ENCODE measurements at regions not wholly inside any gene's neighbourhood (a gene's known extent, or its start where the extent isn't known, plus 50 kb on each side); places are given as distances from the start of the nearest gene placed in this dataset.

DNA sequence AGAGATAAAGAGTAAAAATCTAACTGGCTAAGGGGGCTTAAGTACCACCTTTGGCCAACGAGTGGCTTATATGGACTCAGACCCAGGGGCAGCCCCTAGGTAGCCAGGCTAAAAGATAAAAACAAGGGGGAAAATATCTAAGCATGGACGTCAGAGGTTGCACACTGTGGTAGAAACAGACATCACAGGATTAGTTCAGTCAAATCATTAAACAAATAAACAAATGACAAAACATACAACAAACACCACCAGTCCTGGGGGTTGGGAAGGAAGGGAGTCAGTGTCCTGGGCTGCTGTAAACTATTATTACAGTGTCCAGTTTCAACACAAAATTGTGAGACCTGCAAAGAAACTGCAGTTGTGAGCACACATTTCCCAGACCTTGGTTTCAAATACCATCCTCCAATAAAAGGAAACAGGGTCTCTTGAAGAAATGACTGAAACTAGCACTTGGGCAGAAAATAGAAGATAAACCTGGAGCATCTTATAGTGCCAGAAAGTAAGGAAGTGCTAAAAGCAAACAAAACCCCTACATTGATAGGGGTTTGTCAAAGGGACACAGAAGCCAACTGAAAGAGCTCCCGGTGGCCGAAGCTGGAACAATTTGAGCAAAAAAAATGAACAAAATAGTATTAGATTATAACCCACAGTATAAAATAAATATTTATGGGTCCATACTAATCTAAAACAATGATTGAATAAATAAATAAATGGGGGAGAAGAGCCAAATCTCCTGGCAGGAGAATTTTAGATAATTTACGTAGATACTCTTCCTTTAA, 154.8 kb upstream of the KLF7 start:
- Histone ChIP-seq H3K27me3 (ENCODE audit: insufficient read depth, low read depth, low read length) (no peaks in the 10 kb centered on the region), H3K4me2 (ENCODE audit: low read length) (no peak overlapping the region), H3K27ac (ENCODE audit: low read length) (no peak overlapping the region), H3K79me2 (replicated peaks; ENCODE audit: insufficient read depth, low read length) (no peaks in the 10 kb centered on the region), H4K20me1 (ENCODE audit: insufficient read depth) (no peaks in the 10 kb centered on the region), H3K9ac (ENCODE audit: low read length) (no peak overlapping the region), H3K9me3 (ENCODE audit: low read length) (no peaks in the 10 kb centered on the region), H3K36me3 (ENCODE audit: insufficient read depth, low read length) (no peaks in the 10 kb centered on the region), H3K9me2 (ENCODE audit: insufficient read depth, low read length) (no peaks in the 10 kb centered on the region), H2AFZ (ENCODE audit: low read depth, low read length) (no peak overlapping the region), H3F3A (ENCODE audit: insufficient read depth, low read length, poor library complexity, severe bottlenecking) (no peaks in the 10 kb centered on the region), H3K4me3 (ENCODE audit: low read length) (no peak overlapping the region)
- TF ChIP-seq POLR2AphosphoS5 (IDR thresholded peaks at IDR 0.05) (no peak), EZH2 (IDR thresholded peaks at IDR 0.05; ENCODE audit: borderline replicate concordance, insufficient read depth, low read length, poor library complexity, severe bottlenecking) (no peak), MXI1 (conservative IDR thresholded peaks at IDR 0.05; ENCODE audit: poor library complexity, severe bottlenecking) (no peak), SMC3 (conservative IDR thresholded peaks at IDR 0.05; ENCODE audit: poor library complexity) (no peak), RAD21 (conservative IDR thresholded peaks at IDR 0.05) (no peak), TAF1 (IDR thresholded peaks at IDR 0.05; ENCODE audit: low read depth) (no peak), EP300 (conservative IDR thresholded peaks at IDR 0.05; ENCODE audit: poor library complexity, severe bottlenecking) (no peak)
- TF ChIP-seq, protein P1, sequence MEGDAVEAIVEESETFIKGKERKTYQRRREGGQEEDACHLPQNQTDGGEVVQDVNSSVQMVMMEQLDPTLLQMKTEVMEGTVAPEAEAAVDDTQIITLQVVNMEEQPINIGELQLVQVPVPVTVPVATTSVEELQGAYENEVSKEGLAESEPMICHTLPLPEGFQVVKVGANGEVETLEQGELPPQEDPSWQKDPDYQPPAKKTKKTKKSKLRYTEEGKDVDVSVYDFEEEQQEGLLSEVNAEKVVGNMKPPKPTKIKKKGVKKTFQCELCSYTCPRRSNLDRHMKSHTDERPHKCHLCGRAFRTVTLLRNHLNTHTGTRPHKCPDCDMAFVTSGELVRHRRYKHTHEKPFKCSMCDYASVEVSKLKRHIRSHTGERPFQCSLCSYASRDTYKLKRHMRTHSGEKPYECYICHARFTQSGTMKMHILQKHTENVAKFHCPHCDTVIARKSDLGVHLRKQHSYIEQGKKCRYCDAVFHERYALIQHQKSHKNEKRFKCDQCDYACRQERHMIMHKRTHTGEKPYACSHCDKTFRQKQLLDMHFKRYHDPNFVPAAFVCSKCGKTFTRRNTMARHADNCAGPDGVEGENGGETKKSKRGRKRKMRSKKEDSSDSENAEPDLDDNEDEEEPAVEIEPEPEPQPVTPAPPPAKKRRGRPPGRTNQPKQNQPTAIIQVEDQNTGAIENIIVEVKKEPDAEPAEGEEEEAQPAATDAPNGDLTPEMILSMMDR (IDR thresholded peaks at IDR 0.05; ENCODE audit: poor library complexity, severe bottlenecking): no peak
- TF ChIP-seq, protein P2, sequence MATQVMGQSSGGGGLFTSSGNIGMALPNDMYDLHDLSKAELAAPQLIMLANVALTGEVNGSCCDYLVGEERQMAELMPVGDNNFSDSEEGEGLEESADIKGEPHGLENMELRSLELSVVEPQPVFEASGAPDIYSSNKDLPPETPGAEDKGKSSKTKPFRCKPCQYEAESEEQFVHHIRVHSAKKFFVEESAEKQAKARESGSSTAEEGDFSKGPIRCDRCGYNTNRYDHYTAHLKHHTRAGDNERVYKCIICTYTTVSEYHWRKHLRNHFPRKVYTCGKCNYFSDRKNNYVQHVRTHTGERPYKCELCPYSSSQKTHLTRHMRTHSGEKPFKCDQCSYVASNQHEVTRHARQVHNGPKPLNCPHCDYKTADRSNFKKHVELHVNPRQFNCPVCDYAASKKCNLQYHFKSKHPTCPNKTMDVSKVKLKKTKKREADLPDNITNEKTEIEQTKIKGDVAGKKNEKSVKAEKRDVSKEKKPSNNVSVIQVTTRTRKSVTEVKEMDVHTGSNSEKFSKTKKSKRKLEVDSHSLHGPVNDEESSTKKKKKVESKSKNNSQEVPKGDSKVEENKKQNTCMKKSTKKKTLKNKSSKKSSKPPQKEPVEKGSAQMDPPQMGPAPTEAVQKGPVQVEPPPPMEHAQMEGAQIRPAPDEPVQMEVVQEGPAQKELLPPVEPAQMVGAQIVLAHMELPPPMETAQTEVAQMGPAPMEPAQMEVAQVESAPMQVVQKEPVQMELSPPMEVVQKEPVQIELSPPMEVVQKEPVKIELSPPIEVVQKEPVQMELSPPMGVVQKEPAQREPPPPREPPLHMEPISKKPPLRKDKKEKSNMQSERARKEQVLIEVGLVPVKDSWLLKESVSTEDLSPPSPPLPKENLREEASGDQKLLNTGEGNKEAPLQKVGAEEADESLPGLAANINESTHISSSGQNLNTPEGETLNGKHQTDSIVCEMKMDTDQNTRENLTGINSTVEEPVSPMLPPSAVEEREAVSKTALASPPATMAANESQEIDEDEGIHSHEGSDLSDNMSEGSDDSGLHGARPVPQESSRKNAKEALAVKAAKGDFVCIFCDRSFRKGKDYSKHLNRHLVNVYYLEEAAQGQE (IDR thresholded peaks at IDR 0.05; ENCODE audit: borderline replicate concordance): no peak

DNA sequence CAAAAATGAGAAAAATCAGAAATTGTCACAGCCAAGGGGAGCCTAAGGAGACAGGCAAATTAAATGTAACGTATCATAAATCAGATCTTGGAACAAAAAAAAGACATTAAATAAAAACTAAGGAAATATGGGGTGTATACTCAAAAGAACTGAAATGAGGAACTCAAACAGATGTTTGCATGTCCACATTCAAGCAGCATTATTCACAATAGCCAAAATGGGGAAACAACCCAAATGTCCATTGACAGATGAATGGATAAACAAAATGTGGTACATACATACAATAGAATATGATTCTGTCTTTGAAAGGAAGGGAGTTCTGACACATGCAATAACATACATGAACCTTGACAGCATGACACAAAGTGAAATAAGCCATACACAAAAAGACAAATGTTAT, 155.8 kb upstream of the KLF7 start:
- H3K4me2 ChIP-seq (ENCODE audit: low read length): no peak overlapping the region
- peak overlapping the region; percentile 5 for H3K27ac ChIP-seq (ENCODE audit: low read length)
- H3K9ac ChIP-seq (ENCODE audit: low read length): no peak overlapping the region
- H3K79me2 ChIP-seq (replicated peaks; ENCODE audit: insufficient read depth, low read length): no peaks in the 10 kb centered on the region
- no peaks in the 10 kb centered on the region for H3K27me3 ChIP-seq (ENCODE audit: insufficient read depth, low read depth, low read length)
- TF ChIP-seq TAF1 (IDR thresholded peaks at IDR 0.05; ENCODE audit: low read depth) (no peak), SMC3 (conservative IDR thresholded peaks at IDR 0.05; ENCODE audit: poor library complexity) (no peak), RAD21 (conservative IDR thresholded peaks at IDR 0.05) (no peak), POLR2AphosphoS5 (IDR thresholded peaks at IDR 0.05) (no peak), MXI1 (conservative IDR thresholded peaks at IDR 0.05; ENCODE audit: poor library complexity, severe bottlenecking) (no peak), EP300 (conservative IDR thresholded peaks at IDR 0.05; ENCODE audit: poor library complexity, severe bottlenecking) (no peak), EZH2 (IDR thresholded peaks at IDR 0.05; ENCODE audit: borderline replicate concordance, insufficient read depth, low read length, poor library complexity, severe bottlenecking) (no peak)
- TF ChIP-seq, protein P2 (IDR thresholded peaks at IDR 0.05; ENCODE audit: borderline replicate concordance): no peak
- TF ChIP-seq, protein P1 (IDR thresholded peaks at IDR 0.05; ENCODE audit: poor library complexity, severe bottlenecking): no peak
- no peak overlapping the region for H2AFZ ChIP-seq (ENCODE audit: low read depth, low read length)
- H4K20me1 ChIP-seq (ENCODE audit: insufficient read depth): no peaks in the 10 kb centered on the region
- H3K9me2 ChIP-seq (ENCODE audit: insufficient read depth, low read length): no peaks in the 10 kb centered on the region
- no peak overlapping the region for H3K4me3 ChIP-seq (ENCODE audit: low read length)
- H3F3A ChIP-seq (ENCODE audit: insufficient read depth, low read length, poor library complexity, severe bottlenecking): no peaks in the 10 kb centered on the region
- H3K36me3 ChIP-seq (ENCODE audit: insufficient read depth, low read length): no peaks in the 10 kb centered on the region
- no peaks in the 10 kb centered on the region for H3K9me3 ChIP-seq (ENCODE audit: low read length)
